Body of pancreas (tissue), 4 donors: ENCODE measurements at regions not wholly inside any gene's neighbourhood (a gene's known extent, or its start where the extent isn't known, plus 50 kb on each side); places are given as distances from the start of the nearest gene placed in this dataset.

Experiments
- POLR2A ChIP-seq, 3 donors: fragments of 450-650 bp; IDR thresholded peaks; one replicate each; pipeline ENCODE4 v1.6.1; 2016; ENCODE audit warnings: antibody characterized with exemption in 3 of 3, mild to moderate bottlenecking in 2 of 3
- TF ChIP-seq, protein P1 (sequence below), 7 experiments: fragments of 450-650 bp in 4 of 7; fragments of 200-600 bp in 3 of 7; sonication (generic) in 3 of 7; IDR thresholded peaks; one replicate each; pipeline ENCODE4 v1.5.1; 2016 to 2019; ENCODE audit warnings: antibody characterized with exemption in 7 of 7

- no peak for TF ChIP-seq POLR2A (IDR thresholded peaks at IDR 0.05)
- TF ChIP-seq, protein P1, sequence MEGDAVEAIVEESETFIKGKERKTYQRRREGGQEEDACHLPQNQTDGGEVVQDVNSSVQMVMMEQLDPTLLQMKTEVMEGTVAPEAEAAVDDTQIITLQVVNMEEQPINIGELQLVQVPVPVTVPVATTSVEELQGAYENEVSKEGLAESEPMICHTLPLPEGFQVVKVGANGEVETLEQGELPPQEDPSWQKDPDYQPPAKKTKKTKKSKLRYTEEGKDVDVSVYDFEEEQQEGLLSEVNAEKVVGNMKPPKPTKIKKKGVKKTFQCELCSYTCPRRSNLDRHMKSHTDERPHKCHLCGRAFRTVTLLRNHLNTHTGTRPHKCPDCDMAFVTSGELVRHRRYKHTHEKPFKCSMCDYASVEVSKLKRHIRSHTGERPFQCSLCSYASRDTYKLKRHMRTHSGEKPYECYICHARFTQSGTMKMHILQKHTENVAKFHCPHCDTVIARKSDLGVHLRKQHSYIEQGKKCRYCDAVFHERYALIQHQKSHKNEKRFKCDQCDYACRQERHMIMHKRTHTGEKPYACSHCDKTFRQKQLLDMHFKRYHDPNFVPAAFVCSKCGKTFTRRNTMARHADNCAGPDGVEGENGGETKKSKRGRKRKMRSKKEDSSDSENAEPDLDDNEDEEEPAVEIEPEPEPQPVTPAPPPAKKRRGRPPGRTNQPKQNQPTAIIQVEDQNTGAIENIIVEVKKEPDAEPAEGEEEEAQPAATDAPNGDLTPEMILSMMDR (IDR thresholded peaks at IDR 0.05), result no peak
These were observed 178.2 kb upstream of the GOLIM4 start for GRCh38 chr3:168273917-168274316.
